ENCODE measurements at regions not wholly inside any gene's neighbourhood (a gene's known extent, or its start where the extent isn't known, plus 50 kb on each side); places are given as distances from the start of the nearest gene placed in this dataset.
A peak's percentile ranks its signal among the peaks of the same experiment; 100 is the strongest.

DNA sequence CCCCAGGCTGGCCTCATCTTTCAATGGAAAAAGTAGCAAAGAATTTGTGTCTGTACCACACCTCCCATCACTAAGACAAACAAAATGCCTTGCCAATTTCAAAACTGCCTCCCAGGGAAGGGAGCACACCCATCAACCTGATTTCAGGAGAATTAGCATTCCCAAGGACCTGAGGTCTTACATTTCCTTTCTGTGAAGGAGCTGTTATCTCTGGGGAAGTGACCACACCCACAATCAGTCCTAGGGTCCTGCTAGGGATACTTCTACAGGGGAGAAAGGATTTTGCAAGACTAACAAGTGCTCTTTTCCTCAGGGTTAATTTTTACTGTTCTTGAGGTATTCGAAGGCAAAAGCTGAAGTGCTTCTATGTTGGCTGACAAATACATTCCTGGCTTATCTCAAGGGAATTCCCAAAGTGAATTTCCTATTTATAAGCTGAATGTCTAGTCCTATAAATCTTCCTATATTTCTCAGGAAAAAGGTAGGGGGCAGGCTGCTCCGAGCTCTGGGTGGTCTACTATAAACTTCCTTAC, 97.4 kb upstream of the ITGA1 start:
- no peak for DNase-seq

DNA sequence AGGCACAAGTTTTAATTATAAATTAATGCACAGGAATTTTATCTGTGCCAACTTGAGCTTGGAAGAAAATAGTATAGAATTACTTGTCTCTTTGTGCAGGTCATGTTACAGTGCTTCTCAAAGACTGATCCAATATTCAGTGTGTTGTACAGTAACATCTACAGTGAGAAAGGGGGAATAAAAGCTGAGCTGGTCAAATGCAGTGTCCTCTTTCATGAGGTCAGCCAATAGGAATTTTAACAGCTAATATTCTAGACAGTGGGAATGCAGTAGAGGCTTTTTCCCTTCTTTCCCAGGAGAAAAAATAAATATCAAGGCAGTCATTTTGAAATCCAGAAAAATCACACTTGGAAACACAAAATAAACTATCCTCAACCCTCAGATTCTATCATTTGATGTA, 95.7 kb upstream of the ITGA1 start:
- DNase-seq, result no peak

DNA sequence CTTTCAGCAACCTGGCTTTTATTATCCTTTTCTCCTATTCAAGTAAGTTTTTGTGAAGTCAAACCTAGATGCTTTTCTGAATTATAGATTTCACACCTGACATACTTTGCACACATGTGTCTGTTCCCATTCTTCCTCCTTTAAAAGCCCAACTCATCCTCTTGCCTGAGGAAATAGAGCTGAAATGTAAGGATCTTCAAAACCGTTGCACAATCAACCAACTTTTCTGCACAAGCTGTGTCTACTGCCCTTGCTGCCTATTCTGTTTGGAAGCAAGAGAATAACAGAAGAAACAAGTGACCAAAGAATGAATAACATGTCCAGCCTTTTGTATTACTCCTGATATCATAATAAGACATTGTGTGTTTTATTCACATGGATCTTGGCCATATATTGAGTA, 95.1 kb upstream of the ITGA1 start:
- DNase-seq, result no peak

DNA sequence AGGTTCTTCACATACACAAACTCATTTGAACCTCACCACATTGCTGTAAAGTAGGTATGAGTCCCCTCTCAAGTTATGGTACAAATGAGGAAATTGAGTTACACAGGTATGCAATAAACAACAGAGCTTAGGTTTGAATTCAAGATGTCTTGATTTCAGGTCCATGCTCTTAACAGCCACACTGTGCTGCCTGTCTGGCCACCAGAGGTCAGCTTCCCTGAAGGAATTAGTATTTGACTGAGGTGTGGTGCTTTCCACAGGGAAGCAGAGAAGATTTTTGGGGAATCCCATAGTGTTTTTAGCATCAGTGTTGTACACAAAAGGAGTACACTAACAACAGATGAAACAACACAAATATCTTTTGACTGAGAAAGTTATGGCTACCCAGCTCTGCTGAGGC, 94.4 kb upstream of the ITGA1 start:
- peak; percentile 6 for DNase-seq

- no peak for DNase-seq
These were observed 93.9 kb upstream of the ITGA1 start for GRCh38 chr5:52693836-52694235.

DNA sequence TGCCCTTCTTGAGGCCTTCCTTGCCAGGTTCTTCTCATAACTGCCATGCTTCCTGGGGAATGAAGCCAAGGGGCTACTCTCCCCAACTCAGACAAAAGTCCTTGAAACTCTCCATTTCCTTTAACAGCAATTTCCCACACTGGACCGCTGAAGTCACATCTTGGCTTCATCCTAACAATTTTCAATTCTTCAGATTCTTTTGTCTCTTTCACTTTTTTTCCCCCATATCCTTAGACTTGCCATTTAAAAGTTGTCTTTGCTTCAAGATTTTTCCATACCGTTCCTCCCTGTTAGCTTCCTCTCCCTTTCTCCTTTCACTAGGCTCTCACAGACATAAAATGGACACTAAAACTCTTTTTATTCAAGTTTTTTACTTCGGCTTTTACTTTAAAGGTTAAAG, 93.1 kb upstream of the ITGA1 start:
- no peak for DNase-seq

DNA sequence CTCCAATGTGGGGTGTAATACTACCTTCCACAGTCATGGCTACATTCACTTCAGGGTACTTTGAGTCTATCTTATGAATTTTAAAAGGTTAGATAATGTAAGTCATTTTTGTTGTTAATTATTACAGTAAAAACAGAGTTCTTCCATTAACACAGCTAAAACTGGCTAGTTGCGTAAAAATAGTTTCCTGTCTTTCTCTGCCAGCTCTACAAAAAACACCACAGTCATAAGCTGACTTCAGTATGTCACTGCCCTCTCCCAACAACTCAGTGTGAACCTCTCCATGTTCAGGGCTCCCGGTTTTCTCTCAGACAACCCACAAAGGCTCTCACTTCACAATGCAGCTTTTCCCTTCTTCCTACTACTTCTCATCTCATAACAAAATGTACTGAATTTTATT, 84.8 kb upstream of the ITGA1 start:
- DNase-seq, result no peak

DNA sequence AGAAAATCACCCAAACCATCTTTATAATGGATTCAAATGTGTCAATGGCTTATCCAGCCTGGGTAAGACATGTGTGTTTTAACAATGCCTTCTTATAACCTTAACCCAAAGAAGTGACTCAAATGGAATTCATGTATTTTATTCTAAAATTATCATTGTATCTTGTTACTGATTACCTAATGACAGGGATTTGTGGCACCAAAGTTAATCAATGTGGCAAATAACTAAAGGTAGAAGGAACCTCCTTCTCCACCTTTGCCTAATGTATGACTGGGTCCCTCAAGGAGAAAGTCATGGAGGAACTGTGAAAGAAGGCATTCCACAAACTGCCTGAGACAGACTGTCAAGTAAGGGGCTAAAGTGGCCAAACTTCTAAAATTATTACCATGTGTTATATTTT, 84.4 kb upstream of the ITGA1 start:
- no peak for DNase-seq

GRCh38 chr5:52705720-52706119, 82.0 kb upstream of the ITGA1 start:
- no peak for DNase-seq

GRCh38 chr5:52706775-52707174, 80.9 kb upstream of the ITGA1 start:
- no peak for DNase-seq

- no peak for DNase-seq
These were observed 80.1 kb upstream of the ITGA1 start for GRCh38 chr5:52707616-52708015.

DNA sequence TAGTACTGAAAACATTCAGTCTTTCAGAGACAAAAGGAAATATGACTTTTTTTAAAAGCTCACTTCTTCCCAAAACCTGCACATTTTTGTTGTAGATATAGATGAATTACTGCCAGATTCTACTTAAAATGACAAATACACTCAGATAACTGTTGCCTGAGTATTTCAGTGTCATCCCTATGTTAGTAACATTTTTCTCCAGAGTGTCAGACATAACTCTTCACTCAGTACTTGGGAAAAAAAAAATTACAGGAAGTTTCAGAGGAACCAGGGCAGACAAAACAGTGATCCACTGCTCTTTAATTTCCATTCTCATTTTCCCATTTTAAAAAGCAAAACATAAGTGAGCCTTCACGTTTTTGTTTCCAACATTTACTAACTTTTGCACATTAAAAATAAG, 79.3 kb upstream of the ITGA1 start:
- DNase-seq, result no peak

- no peak for DNase-seq
These were observed 78.4 kb upstream of the ITGA1 start for GRCh38 chr5:52709167-52709925.

- DNase-seq, result peak; percentile 0
These were observed 77.3 kb upstream of the ITGA1 start for GRCh38 chr5:52710310-52710971.

DNA sequence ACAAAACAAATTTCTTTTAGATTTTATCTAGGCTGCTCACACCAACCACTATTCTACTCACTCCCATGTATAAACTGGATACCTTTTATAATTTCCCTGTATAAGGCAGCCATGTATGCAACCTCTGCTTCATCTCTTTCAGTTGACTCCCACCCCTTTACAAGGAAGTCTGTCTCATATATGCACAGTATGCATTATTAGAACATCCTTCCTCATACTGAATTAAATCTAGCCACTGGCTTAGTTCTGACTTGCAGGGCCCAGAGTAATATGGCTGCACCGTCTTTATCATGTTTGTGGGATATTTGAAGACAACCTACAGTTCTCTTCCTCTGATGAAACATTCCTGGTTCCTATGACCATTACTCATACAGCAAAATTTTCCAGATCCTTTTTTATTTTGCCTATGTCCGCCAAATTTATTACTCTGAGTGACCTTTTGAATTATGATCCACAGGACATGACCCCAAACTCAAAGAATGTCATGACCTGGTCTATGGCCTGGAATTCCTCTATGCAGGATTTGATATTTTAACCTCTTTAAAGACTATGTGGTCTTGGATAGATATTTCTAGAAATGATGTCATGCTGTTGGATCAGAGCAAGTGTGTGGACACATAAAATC, 76.6 kb upstream of the ITGA1 start:
- no peak for DNase-seq

DNA sequence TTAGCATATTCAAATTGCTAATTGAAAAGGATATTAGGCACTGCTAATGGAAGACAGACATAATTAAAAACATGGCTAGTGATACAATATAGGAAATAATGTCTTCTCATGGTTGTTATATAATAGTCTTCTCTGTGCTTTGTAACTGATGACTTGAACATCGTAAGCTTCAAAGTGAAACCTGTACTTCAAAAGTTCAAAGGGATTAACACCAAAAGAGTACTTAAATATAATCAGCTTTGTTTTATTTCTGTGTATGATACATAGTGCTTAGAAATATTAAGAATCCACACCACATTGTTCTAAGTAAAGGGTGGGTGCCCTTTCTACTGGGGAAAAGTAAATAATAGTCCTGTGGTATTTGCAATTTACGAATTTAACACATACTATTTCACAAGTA, 75.4 kb upstream of the ITGA1 start:
- DNase-seq, result no peak

DNA sequence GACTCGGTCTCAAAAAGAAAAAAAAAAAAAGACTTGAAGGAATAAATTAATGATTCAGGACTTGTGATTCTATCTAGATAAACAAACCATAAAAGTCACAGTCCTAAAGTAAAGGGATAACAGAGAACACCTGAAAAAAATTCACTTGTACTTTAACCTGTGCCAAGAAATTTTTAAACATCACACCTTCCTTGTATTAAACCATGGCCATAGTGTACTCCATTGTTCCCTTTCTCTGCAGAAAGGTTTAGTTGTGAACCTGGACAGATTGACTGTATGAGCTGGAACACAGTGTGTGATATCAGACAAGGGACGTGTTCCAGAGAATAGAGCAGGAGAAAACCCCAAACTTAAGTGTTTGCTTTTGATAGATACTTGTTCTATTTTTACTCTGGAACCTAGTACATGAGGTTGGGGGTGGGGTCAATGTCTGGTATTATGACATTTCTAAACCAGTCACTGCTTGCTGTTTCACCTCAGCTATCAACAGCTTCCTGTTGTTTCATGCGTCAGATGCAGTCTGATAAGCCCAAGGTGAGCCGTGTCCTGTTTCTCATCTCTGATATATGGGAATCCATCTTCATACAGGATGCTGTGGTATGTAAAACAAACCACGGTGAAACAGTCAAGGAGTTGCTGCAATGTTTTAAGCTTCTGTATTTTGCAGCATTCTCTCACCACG, 62.5 kb upstream of the ITGA1 start:
- DNase-seq, result no peak

GRCh38 chr5:52725808-52726207, 61.9 kb upstream of the ITGA1 start:
- DNase-seq, result no peak

GRCh38 chr5:52727020-52727419, 60.7 kb upstream of the ITGA1 start:
- DNase-seq, result no peak

GRCh38 chr5:52727576-52727975, 60.1 kb upstream of the ITGA1 start:
- DNase-seq, result no peak

- DNase-seq, result no peak
These were observed 59.5 kb upstream of the ITGA1 start for GRCh38 chr5:52728224-52728623.

DNA sequence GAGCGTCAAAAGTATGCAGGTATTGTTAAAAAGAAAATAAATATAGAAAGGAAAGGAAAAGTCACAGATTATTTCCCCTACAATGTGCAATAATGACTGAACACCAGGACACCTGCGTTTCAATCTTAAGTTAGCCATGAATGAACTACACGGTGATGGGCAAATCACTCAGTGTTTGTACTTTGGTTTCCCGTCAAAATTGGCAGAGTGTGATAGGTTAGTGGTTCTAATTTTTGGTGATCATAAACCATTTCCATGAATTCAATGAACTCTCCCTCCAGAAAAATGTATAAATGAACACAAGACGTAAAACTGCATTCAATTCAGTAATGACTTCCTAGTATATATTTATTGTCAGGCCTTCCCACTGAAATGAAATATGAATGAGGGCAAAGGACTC, 59.0 kb upstream of the ITGA1 start:
- no peak for DNase-seq

- DNase-seq, result peak; percentile 44
These were observed 56.3 kb upstream of the ITGA1 start for GRCh38 chr5:52731274-52732027.
